Peyer's patch (tissue), 4 donors: ENCODE measurements at regions not wholly inside any gene's neighbourhood (a gene's known extent, or its start where the extent isn't known, plus 50 kb on each side); places are given as distances from the start of the nearest gene placed in this dataset.

Experiments used
- POLR2A ChIP-seq, 2 donors: fragments of 450-650 bp; IDR thresholded peaks; one replicate each; pipeline ENCODE4 v1.5.1; 2017; ENCODE audit warnings: antibody characterized with exemption in 2 of 2, mild to moderate bottlenecking in 2 of 2, moderate library complexity in 2 of 2
- TF ChIP-seq, protein P1 (sequence below), 6 experiments: fragments of 450-650 bp in 4 of 6; fragments of 200-600 bp in 2 of 6; sonication (generic) in 1 of 6; IDR thresholded peaks; one replicate each; pipeline ENCODE4 v1.5.1; 2017 to 2019; ENCODE audit warnings: antibody characterized with exemption in 6 of 6, mild to moderate bottlenecking in 3 of 6, moderate library complexity in 1 of 6

DNA sequence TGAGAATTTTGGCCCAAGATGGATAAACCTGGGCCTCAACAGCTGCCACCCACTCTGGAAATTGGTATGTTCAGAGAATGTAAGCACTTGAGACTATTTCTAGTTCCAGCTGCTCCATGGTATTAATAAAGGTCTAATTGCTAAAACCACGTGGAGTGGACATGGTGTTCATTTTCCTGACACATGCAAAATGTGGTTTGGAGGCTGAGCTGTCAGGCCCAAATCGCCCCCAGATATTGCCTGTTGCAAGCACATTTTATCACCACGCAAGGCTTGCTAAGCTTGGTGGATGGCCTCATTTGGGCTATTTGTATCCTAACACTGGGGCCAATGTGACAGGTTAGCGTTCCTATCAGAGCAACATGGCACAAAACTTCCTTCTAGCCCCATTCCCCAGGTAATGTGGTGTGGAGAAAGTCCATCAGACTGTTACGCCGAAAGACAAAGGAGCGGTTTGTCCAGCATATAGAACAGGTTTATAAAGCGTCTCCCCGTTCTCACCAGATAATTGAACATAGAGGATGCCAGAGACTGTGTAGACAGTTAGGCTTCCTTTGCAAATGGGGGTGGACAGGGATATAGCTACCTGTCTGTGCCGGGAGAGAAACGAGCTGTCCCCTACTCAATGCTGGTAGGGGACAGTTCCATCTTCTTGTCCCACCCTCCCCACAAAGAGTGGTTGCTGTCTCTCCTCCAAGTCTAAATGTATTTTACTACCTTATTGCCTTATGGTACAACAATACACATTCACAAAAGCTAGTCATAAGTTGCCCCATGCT, 78.0 kb upstream of the ANKRD1 start:
- TF ChIP-seq, protein P1, sequence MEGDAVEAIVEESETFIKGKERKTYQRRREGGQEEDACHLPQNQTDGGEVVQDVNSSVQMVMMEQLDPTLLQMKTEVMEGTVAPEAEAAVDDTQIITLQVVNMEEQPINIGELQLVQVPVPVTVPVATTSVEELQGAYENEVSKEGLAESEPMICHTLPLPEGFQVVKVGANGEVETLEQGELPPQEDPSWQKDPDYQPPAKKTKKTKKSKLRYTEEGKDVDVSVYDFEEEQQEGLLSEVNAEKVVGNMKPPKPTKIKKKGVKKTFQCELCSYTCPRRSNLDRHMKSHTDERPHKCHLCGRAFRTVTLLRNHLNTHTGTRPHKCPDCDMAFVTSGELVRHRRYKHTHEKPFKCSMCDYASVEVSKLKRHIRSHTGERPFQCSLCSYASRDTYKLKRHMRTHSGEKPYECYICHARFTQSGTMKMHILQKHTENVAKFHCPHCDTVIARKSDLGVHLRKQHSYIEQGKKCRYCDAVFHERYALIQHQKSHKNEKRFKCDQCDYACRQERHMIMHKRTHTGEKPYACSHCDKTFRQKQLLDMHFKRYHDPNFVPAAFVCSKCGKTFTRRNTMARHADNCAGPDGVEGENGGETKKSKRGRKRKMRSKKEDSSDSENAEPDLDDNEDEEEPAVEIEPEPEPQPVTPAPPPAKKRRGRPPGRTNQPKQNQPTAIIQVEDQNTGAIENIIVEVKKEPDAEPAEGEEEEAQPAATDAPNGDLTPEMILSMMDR (IDR thresholded peaks at IDR 0.05), result no peak
- no peak for TF ChIP-seq POLR2A (IDR thresholded peaks at IDR 0.05)
